GM10266 (cell line): ENCODE measurements at regions not wholly inside any gene's neighbourhood (a gene's known extent, or its start where the extent isn't known, plus 50 kb on each side); places are given as distances from the start of the nearest gene placed in this dataset.
"Not testable (repeated sequence)": the region's sequence is repeated elsewhere in the genome, so short reads cannot be mapped to it uniquely, and the experiment has no call there.

Experiments used
- DNase-seq: peaks from one replicate; pipeline ENCODE4 v3.0.0; 2012; ENCODE audit errors: extremely low spot score
- TF ChIP-seq, protein P1 (sequence below): IDR thresholded peaks from 2 replicates; pipeline ENCODE4 v1.5.1; 2012; ENCODE audit warnings: mild to moderate bottlenecking, low read depth; ENCODE audit not compliant: control insufficient read depth, insufficient read depth; ENCODE audit errors: missing control alignments

DNA sequence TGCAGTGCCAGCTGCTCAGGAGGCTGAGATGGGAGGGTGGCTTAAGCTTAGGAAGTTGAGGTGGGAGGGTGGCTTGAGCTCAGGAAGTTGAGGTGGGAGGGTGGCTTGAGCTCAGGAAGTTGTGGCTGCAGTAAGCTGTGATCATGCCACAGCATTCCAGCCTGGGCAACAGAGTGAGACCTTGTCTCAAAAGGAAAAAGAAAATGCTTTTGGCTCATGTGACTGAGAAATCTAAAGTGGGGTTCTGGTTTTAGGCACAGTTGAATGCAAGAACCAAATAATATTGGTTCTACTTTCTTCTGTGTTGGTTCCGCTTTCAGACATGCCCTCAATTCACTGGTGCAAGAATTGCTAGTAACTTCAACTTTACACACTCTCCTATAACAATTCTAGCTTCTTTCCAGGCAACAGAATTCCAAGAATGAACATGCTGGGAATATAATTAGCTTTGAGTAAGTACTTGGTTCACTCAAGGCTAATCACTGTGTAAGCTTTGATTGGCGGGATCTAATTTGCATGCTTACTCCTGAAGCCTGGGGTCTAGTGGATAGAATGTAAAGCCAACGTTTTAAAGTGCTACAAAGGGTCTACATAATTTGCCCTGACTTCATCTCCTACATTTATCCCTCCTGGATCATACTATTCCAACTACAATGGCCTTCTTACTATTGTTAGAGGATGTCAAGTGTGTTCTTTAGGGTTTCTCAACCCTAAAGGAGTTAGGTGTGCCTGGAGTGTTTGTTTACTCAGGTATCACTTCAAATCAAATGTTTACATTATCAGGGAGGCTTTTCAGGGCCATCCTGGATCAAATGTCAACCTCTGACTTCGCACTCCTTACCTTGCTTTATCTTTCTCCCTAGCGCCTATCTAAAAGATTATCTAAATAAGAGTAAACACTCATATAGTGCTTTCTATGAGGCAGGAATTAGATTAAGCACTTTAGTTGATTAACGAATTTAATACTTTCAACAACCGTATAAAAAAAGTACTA is 115.1 kb downstream of the SLC16A1 start:
- no peak for DNase-seq

DNA sequence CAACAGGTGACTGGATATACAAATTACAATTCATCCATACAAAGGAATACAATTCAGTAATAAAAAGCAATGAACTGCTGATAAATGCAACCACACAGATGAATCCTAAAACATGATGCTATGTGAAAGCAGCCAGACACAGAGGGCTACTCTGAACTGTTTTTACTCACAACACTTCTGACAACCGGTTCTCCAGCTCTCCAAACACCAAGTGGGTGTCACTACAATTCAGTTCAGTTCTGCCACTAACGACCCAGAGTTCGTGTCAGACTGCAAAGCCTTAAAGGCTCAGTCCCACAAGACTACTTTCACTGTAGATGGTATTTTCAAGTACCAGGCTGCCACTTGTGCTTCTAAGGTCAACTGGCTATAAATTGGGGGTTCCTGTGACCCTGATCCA is 119.4 kb downstream of the SLC16A1 start:
- TF ChIP-seq, protein P1, sequence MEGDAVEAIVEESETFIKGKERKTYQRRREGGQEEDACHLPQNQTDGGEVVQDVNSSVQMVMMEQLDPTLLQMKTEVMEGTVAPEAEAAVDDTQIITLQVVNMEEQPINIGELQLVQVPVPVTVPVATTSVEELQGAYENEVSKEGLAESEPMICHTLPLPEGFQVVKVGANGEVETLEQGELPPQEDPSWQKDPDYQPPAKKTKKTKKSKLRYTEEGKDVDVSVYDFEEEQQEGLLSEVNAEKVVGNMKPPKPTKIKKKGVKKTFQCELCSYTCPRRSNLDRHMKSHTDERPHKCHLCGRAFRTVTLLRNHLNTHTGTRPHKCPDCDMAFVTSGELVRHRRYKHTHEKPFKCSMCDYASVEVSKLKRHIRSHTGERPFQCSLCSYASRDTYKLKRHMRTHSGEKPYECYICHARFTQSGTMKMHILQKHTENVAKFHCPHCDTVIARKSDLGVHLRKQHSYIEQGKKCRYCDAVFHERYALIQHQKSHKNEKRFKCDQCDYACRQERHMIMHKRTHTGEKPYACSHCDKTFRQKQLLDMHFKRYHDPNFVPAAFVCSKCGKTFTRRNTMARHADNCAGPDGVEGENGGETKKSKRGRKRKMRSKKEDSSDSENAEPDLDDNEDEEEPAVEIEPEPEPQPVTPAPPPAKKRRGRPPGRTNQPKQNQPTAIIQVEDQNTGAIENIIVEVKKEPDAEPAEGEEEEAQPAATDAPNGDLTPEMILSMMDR: no peak
- DNase-seq: no peak

More for the DNA sequence above, 115.1 kb downstream of the SLC16A1 start:
- TF ChIP-seq, protein P1: no peak

DNA sequence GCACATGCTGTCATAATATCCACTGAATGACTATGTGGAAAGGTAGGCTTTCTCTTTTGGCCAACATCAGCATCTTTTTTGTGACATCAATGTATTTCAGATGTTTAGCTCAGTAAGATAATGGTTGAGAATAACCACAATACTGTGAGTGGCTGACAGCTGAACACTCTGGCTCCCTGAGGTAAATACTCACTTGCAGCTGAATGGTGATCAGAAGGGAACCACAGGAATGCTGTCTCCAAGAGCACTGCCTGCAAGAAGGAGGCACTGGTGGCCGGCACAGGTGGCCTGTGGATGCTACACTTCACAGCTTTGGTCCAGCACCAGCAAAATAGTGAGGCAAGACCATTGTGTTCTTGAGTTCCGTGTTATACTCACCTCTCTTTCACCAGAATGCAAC is 118.7 kb upstream of the PPM1J start:
- DNase-seq: no peak
- TF ChIP-seq, protein P1: no peak

DNA sequence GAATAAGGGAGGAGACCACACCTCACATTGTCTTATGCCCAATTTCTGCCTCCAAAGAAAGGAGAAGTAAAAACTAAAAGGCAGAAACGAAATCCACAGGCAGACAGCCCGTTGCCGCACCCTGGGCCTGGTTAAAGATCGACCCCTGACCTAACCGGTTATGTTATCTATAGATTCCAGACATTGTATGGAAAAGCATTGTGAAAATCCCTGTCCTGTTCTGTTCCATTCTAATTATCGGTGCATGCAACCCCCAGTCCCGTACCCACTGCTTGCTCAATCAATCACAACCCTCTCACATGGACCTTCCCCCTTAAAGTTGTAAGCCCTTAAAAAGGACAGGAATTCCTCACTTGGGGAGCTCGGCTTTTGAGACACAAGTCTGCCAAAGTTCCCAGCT is 117.1 kb upstream of the PPM1J start:
- not testable (repeated sequence) for DNase-seq

DNA sequence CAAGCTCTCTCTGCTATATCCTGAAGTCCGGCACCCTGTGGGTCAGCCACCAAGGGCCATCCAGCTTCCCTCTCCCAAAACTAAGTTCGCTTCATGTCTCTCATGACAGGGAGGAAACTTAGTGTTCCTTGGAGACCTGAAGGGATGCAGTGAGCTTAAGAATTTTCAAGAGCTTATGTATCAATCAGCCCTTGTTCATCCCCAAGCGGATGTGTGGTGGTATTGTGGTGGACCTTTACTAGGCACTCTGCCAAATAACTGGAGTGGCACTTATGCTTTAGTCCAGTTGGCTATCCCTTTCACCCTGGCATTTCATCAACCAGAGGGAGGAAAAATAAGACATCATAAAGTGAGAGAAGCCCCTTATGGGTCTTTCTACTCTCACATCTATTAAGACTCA is 114.6 kb upstream of the PPM1J start:
- DNase-seq: not testable (repeated sequence)

DNA sequence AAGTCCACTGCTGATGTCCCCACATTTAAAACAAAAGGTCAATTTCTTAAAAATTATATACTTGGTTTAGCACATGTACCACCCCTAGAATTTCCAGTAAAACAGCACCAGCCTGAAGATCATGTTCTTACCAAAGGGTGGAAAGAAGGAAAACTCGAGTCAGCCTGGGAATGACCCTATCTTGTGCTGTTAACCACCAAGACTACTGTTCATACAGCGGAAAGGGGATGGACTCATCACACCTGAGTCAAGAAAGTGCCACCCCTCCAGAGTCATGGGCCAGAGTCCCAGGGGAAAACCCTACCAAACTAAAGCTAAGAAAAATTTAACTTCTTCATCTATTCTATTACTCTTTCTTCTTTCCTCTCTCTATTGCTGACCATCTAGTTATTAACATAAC is 113.6 kb upstream of the PPM1J start:
- DNase-seq: no peak
- TF ChIP-seq, protein P1: no peak

DNA sequence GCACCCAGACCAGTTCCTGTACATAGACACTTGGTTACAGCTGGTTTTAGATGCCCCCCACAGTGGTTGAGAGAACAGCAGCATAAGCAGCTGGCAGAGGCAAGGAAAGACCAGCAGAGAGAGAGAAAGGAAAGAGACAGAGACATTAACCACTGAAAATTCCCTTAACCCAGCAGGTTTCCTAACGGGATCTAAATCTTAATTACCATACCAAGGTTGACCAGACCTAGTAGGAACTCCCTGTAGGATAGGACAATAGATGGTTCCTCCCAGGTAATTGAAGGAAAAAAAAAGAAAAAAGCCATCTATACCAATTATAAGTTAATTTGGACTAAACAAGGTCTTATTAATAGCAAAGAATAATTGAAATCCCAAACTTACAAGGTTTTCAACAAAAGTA is 112.3 kb upstream of the PPM1J start:
- not testable (repeated sequence) for DNase-seq

DNA sequence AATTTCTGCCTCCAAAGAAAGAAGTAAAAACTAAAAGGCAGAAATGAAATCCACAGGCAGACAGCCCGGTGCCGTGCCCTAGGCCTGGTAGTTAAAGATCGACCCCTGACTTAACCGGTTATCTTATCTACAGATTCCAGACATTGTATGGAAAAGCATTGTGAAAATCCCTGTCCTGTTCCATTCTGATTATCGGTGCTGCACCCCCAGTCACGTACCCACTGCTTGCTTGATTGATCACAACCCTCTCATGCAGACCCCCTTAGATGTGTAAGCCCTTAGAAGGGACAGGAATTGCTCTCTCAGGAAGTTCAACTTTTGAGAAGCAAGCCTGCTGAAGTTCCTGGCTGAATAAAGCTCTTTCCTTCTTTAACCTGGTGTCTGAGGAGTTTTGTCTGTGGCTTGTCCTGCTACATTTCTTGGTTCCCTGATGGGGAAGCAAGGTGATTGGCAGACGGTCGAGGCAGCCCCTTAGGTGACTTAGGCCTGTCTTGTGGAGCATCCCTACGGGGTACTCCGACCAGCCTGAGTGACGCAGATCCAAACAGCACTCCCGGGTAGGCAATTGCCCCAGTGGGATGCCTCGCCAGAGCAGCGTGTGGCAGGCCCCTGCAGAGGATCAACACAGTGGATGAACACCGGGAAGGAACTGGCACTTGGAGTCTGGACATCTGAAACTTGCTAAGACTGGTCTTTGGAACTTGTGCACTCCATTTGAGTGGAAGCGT is 111.2 kb upstream of the PPM1J start:
- TF ChIP-seq, protein P1: no peak
- DNase-seq: no peak

DNA sequence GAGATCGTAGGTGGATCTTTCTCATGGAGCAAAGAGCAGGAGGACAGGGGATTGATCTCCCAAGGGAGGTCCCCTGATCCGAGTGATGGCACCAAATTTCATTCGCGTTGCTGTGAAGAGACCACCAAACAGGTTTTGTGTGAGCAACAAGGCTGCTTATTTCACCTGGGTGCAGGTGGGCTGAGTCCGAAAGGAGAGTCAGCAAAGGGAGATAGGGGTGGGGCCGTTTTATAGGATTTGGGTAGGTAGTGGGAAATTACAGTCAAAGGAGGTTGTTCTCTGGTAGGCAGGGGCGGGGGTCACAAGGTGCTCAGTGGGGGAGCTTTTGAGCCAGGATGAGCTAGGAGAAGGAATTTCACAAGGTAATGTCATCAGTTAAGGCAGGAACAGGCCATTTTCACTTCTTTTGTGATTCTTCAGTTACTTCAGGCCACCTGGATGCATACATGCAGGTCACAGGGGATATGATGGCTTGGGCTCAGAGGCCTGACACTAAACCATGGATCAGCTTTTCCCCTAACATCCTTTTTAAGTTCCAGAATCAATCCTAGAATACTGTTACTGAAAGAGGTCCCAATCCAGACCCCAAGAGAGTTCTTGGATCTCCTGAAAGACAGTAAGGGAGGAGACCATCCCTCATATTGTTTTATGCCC is 110.6 kb upstream of the PPM1J start:
- DNase-seq: not testable (repeated sequence)

DNA sequence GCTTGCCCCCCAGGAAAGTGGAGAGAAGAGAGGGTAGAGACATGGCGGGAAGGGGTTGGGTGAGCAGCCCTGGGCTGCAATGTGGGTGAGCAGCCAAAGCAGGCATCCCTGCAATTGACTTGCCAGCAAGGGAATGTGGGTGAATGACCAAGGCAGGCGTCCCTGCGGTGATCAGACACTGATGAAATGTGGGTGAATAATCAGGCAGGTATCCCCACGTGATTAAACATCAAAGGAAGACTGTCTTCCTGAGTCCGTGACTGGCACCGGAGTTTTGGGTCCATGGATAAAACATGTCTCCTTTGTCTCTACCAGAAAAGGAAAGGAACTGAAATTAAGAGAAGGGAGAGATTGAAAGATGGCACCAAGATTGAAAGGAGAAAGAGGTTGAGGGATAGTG is 109.9 kb upstream of the PPM1J start:
- not testable (repeated sequence) for DNase-seq

DNA sequence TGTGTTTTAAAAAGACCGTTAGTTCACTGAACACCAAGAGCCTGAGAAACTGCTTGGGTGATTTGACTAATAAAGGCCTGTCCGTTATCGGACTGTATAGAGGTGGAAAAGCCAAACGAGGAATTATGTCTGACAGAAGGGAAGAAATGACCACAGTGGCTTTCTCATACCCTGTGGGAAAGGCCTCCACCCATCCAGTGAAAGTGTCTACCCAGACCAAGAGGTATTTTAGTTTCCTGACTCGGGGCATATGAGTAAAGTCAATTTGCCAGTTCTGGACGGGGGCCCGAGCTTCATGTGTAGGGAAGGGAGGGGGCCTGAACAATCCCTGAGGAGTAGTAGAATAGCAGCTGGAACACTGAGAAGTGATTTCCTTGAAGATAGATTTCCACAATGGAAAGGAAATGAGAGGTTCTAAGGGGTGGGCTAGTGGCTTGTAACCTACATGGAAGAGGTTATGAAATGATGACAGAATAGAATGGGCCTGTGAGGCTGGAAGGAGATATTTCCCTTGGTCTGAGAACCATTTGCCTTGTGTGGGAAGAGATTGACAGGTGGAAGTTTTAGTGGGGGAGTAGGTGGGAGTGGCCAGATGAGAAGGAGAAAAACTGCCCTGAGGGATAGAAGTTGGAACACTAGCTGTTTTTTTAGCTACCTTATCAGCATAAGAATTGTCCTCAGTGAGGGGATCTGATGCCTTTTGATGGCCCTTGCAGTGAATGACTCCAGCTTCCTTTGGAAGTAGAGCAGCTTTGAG is 106.4 kb upstream of the PPM1J start:
- DNase-seq: not testable (repeated sequence)
